HG03432 (cell line): ENCODE measurements at regions not wholly inside any gene's neighbourhood (a gene's known extent, or its start where the extent isn't known, plus 50 kb on each side); places are given as distances from the start of the nearest gene placed in this dataset.
"Not testable (repeated sequence)": the region's sequence is repeated elsewhere in the genome, so short reads cannot be mapped to it uniquely, and the experiment has no call there.

Experiments
- ATAC-seq: cut with Tn5 transposase; IDR thresholded peaks from one replicate; pipeline ENCODE4 v1.9.1; 2021; ENCODE audit warnings: mild to moderate bottlenecking, moderate library complexity; ENCODE audit not compliant: unreplicated experiment

DNA sequence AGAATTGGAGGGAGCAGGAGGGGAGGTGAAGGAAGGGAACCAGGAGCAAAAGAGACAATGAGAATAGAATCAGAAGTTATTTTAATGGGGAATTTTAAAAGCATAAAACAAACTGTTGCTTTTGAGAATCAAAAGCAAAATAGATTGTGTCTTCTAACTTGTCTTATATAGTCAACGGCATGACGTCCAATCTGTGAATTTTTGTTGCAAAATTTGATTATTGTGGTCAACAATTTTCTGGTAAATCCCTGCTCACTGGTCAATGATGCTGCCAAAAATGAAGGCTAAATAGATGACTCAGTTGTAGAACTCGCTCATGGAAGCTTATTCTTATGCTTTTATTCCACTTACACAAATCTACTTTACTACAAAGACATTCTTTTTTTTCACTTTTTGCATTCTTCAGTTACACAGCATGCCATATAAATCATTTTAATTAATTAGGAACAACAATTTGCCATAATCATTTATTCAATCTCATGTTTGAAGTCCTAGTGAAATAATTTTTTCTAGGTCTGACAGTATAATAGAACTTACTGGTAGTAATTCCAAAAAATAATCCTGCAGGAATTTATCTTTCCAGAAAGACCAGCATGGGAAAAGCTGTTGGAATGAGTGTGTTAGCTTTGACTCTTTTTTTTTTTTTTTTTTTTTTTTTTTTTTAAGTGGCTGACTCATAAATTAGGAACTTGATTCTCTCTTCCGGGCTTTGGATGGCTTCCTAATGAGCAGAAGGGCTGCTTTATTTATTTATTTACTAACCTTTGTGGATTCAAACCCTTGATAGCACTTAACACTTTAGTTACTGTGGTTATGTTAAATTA lies 256.9 kb downstream of the SPRY2 start:
- ATAC-seq: no peak

DNA sequence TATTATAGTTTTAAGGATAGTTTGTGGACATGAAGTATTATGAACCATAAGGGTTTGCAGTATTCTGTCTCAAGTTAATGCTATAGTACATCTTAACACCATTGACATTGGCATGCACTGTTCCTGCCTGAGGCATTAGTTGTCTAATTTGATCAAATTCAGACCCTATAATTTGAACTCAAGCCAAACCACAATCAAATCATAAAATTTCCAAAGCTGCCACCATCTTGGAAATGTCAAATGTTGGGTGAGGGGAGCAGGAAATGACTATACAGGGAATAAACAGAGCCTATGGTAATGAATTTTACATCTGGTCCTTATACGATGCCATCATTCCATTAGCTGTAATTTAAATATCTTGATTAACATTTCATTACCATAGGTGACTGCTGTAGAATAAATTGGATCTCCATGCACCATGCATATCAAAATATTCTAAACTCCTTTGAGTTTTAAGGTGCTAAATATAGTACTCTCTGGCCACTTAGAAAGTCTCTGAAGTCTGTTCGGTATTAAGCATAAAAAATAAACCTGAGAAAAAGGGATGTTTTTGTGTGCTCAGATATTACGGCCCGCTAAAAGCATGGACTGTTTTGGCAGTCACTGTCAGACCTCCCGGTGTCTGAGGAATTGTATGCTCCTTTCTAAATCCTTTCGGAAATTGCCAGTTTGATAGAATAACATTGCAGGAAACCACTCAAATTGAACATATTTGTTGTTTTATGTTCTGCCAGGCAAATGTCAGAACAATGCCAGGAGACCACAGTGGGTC lies 257.7 kb downstream of the SPRY2 start:
- ATAC-seq: no peak

DNA sequence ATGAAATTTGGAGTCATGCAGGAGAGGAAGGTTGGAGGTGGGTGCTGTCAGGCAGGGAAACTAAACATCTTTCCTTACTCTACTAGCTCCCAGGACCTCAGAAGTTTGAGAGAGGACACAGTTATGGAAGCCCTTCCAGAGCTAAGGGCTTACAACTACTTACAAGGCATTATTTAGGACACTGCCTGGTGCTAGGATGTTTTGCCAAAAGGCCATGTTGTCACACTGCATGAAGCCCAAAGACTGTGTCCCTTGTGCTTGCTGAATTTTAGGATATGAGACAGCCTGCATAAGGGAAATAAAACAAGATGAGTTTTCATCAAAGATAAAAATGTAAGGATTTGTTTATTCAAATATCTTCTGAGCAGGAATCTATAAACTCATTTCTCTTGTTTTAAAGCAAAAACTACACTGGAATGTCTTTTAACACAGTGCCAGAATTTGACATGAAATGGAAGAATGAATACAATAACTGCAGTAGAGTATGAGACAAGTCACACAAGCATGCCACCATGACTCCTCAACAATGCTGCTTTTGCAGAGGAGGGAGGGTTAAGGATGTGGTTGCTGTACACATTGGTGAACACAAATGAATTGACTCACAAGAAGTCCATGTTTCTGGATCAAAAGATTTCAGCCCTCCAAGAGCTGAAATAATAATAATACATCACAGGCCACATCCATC lies 258.4 kb downstream of the SPRY2 start:
- ATAC-seq: no peak

DNA sequence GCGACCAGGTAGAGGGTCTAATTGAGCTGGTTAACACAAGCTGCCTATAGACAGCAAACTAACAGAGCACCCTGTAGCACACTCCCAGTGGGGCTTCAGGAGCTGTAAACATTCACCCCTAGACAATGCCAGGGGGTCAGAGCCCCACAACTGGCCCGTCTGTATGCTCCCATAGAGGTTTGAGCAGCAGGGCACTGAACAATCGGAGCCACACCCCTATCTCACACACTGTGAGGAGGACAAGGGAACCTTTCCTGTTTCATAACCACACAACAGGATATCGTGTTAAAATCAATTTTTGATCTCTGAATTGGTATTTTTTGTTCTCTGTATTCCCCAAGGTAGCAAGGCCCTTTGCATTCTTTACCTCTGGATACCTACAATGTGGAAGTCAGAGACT lies 266.1 kb downstream of the SPRY2 start:
- no peak for ATAC-seq

GRCh38 chr13:80074143-80074752 lies 266.7 kb downstream of the SPRY2 start:
- ATAC-seq: no peak

DNA sequence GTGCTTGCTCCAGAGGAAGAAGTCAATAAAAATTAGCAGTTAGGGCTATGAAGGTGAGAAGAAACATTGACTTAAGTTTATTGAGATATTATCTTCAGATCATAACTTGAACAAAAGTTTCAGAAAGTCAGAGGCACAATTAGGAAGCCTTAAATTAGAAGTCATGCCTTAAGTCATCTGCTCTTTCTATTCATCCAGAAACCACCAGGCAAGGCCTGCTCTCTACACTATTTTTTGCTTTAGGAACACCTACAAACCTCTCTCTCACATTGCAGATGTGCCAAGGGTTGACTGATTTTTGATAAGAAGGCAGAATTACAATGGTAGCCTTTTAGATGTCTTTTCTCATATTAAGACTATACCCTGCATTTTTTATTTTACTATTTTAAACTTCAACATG lies 268.7 kb downstream of the SPRY2 start:
- ATAC-seq: peak; percentile 75

GRCh38 chr13:80070024-80070703 lies 270.8 kb downstream of the SPRY2 start:
- ATAC-seq: no peak

DNA sequence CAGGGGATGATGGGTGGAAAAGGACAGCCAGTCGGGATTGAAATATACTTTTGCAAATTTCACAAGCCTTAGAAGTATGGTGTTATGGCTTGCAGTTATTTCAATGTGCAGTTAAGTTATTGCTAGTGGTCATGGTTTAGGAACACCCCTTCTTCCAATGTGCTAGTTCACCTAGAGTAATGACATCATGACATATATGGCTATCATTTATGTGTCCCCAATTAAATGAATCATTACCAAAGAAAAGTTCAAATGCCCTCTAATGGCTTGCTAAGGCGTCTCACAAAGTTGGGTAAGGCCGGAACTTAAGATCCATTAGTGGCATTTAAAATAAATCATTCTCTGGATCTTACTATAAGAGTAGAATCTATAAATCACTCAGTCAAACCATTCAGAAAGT lies 271.6 kb downstream of the SPRY2 start:
- no peak for ATAC-seq

DNA sequence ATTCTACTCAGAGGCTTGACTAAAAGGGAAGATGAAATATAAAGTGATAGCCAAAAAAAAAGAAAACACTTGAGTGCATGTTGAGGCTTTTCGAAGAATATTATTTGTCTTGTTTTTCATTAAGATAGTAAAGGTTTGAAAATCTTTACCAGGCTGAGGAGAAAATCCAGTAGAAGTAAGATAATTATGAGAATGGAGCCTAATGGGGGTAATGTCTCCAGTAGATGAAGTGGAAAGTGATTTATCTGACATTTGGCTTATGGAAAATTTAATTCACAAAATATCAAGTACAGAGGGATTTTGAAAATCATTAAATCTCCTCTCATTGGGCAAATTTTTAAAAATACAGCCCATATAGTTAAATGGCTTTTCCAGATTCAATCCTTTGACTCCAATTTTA lies 274.9 kb downstream of the SPRY2 start:
- ATAC-seq: no peak

- ATAC-seq: not testable (repeated sequence)
Observed at GRCh38 chr13:80062416-80062815, 278.5 kb downstream of the SPRY2 start.

GRCh38 chr13:80059789-80060188 lies 281.1 kb downstream of the SPRY2 start:
- ATAC-seq: no peak

GRCh38 chr13:80058626-80059025 lies 282.3 kb downstream of the SPRY2 start:
- ATAC-seq: no peak

DNA sequence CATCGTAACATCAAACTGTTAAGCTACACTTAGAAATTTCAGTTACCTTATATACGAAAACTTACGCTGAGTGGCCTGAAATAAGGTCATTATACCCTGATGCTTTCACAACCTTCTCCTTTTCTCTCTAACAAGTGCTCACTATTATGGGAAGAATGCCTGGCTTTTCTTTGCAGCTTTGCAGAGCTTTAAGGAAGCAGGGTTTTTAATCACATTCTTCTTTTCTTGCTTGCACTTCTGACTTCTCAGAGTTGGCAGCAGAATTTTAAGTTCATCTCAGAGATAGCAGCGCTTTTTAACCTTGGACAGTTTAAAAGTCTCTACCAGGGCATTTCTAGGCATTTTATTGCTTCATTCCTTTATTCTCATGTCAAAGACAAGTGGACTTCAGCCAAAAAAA lies 285.1 kb downstream of the SPRY2 start:
- no peak for ATAC-seq

- ATAC-seq: no peak
Observed at GRCh38 chr13:80054806-80055205, 286.1 kb downstream of the SPRY2 start.

DNA sequence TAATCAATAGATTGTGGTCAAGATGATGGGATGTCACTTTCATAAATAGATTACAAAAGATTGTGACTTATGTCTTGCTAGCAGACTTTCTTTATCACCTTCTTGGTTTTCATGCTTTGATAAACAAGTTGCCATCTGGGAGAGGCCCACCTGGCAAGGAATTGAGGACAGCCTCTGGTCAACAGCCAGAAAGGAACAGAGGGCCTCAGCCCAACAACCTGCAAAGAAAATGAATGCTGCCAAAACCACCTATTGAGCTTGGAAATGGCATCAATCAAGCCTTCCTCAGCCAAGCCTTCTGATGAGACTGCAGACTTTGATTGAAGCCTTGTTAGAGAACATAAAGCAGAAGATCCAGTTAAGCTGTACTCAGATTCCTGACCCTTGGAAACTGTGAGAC lies 288.6 kb downstream of the SPRY2 start:
- ATAC-seq: no peak

- ATAC-seq: no peak
Observed at GRCh38 chr13:80050252-80050651, 290.7 kb downstream of the SPRY2 start.

GRCh38 chr13:80048802-80049201 lies 292.1 kb downstream of the SPRY2 start:
- peak; percentile 99 for ATAC-seq

- no peak for ATAC-seq
Observed at GRCh38 chr13:80048030-80048429, 292.9 kb downstream of the SPRY2 start.

GRCh38 chr13:80047406-80047805 lies 293.5 kb downstream of the SPRY2 start:
- ATAC-seq: no peak

GRCh38 chr13:80040981-80041317 lies 300.0 kb downstream of the SPRY2 start:
- ATAC-seq: no peak
